Glomerular visceral epithelial cell (primary cell): ENCODE measurements at regions not wholly inside any gene's neighbourhood (a gene's known extent, or its start where the extent isn't known, plus 50 kb on each side); places are given as distances from the start of the nearest gene placed in this dataset.

Source experiments
- DNase-seq: peaks from one replicate; pipeline ENCODE4 v3.0.0-alpha.2; 2016; ENCODE audit errors: extremely low spot score

DNA sequence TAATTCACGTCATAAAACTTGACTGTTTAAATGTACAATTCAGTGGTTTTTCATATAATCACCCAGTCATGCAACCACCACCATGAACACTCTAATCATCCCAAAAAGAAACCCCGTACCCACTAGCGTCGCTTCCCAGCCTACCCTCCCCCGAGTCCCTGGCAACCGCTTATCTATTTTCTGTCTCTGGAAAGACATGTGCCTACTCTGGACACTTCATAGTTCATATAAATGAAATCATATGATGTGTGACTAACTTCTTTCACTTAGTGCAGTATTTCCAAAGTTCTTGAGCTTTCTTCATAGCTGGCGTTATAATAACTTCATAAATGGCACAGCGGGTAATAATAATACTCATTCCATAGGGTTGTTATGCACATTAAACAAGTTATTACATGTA lies 215.2 kb downstream of the MYLK4 start:
- DNase-seq, result no peak

GRCh38 chr6:2534406-2535042 lies 216.2 kb downstream of the MYLK4 start:
- DNase-seq, result no peak

DNA sequence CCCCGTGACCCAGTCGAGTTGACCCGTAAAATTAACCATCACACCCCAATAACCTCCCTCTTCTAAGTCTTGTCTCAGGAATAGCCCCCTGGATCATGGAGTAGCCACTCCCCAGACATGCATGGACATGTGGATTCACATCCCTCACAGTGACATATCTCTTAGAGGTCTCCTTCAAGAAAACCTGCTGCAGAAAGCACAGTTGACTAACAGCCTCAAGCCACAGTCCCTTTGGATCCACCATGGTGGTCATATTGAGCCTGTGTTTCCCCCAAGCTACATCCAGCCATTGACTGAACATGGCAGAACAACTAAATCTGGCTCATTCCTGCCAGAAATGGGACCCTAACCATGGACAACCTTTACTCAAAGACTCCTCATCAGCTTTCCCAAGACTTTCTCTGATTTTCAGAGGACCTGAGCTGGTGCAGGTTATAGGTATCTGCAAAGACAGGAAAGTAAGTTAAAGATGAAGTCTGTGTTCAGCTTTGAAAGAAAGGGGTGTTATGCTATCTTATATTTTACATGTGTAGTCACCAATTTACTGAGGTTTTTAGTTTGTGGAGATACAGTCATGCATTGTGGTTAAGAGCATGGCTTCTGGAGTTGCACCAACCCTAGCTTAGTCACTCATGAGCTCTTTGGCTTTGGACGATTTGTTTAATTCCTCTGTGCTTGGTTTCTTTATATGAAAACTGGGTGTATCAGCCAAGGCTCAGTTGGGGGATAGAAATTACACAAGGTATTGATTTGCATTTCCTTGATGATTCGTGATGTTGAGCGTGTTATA lies 219.1 kb downstream of the MYLK4 start:
- peak; percentile 51 for DNase-seq

GRCh38 chr6:2529211-2529719 lies 221.5 kb downstream of the MYLK4 start:
- no peak for DNase-seq

- no peak for DNase-seq
Observed at GRCh38 chr6:2528156-2528555, 222.6 kb downstream of the MYLK4 start.

GRCh38 chr6:2526766-2527165 lies 224.0 kb downstream of the MYLK4 start:
- DNase-seq, result no peak

DNA sequence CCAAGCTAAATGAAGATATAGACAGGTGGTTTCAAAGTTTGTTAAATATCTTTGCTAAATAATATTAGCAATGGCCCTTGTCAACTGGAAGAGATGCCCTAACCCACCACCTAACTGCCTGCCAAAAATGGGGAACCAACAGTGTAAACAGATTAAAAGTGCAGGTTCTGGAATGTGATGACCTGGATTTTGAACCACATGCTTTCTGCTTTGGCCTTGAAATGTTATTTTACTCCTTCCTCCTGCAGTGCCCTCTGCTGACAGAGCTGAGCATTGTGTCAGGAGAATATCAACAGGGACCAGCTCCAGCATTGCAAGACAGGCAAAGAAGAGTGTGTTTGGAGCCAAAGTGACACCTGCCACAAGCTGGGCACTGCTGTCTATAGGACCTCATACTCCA lies 226.6 kb downstream of the MYLK4 start:
- DNase-seq, result no peak

- DNase-seq, result no peak
Observed at GRCh38 chr6:2523061-2523460, 227.7 kb downstream of the MYLK4 start.

- DNase-seq, result no peak
Observed at GRCh38 chr6:2522521-2522920, 228.2 kb downstream of the MYLK4 start.

DNA sequence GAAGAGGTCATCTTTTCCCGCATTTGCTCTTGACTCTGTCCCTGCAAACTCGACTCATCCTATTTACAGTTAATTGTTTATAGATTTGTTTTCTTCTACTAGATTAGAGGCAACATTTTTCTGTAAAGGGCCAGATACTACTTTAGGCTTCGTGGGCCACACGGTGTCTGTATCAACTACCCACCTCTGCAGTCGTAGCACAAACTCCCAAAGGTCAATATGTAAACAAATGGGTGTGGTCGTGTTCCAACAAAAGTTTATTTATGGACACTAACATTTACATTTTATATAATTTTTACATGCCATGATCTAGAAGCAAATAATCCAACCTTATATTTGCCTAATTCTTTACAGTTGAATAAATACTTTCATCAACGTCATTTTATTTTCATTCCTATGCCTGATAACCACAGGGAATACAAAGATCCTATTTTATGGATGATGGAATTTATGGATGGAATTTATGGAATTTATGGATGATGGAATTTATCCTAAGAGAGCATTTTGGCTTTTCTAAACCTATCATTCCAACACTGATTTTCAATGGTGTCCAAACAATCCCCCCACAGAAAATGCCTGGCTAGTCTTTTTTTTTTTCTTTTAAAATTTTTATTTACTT lies 232.8 kb downstream of the MYLK4 start:
- no peak for DNase-seq

DNA sequence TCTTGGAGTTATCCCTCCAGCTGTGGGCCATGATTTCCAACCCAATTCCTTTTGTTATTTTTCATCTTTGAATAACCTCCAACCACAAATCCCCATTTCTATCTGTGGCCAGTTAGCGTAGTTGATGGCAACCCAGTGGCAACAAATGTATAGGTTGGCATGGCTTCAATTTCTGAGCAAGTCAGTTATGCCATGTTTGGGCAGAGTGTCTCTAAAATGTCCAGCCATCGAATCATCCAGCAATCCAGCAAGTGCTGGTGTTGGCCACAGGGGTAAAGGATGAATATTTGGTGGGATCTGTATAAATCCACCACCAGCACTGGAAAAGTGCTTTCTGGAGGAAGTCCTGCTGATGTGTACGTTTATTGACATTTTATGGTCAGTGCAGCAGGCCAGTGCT lies 233.3 kb downstream of the MYLK4 start:
- no peak for DNase-seq

- no peak for DNase-seq
Observed at GRCh38 chr6:2516059-2516458, 234.7 kb downstream of the MYLK4 start.

GRCh38 chr6:2514965-2515543 lies 235.7 kb downstream of the MYLK4 start:
- no peak for DNase-seq

- no peak for DNase-seq
Observed at GRCh38 chr6:2512802-2513201, 237.9 kb downstream of the MYLK4 start.

DNA sequence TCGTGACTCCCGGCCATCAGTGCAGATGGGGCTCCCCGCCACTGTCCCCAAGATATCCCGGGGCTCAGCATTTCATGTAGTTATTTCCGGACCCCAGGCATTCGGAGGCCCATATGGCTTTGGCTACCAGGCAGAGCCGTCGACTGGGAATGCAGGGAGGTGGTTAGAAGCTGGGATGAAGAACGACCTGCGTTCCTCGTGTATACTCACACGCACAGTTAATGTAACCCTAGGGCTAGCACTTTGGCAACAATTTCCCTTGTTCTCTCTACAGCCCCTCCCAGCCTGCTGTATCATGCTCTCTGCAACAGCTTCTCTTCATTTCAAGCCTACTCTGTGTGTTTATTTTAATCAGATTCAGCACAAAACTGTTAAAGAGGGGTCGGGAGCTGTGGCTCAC lies 240.4 kb downstream of the MYLK4 start:
- DNase-seq, result no peak

GRCh38 chr6:2509711-2510110 lies 241.0 kb downstream of the MYLK4 start:
- DNase-seq, result no peak

DNA sequence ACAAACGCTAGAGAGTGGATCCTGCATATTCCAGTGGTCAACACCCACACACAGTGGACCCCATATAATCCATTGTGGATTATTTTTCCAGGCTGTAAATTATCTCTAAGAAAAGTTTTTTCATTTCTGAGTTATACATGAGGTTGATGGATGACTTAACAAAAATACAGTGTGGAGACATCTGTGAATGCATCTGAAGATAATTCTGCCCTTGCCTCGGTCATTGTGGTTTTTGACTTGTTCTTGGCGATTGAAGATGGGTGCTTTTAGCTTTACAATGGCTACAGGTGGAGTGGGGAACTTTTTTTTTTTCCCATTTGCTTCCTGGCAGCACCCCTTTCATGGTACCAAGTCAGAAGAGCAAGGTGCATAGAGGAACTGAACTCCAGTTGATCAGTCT lies 242.7 kb downstream of the MYLK4 start:
- no peak for DNase-seq

- DNase-seq, result no peak
Observed at GRCh38 chr6:2507521-2508037, 243.1 kb downstream of the MYLK4 start.

GRCh38 chr6:2507016-2507415 lies 243.7 kb downstream of the MYLK4 start:
- DNase-seq, result no peak

GRCh38 chr6:2505624-2506023 lies 245.1 kb downstream of the MYLK4 start:
- DNase-seq, result no peak

- no peak for DNase-seq
Observed at GRCh38 chr6:2504495-2505064, 246.1 kb downstream of the MYLK4 start.
